Epithelial cell of esophagus (primary cell): ENCODE measurements at regions not wholly inside any gene's neighbourhood (a gene's known extent, or its start where the extent isn't known, plus 50 kb on each side); places are given as distances from the start of the nearest gene placed in this dataset.

Experiments used
- DNase-seq: peaks from one replicate; pipeline ENCODE4 v3.0.0; 2010; ENCODE audit warnings: low read depth
- H3K4me3 ChIP-seq: 2 replicates; pipeline ENCODE4 v1.5.1; 2011; ENCODE audit warnings: mild to moderate bottlenecking, low read length, control low read depth
- CTCF ChIP-seq: IDR thresholded peaks from 2 replicates; pipeline ENCODE4 v1.5.1; 2011; ENCODE audit warnings: low read depth, mild to moderate bottlenecking, low read length, control low read depth, inconsistent platforms; ENCODE audit not compliant: insufficient read depth; ENCODE audit errors: missing control alignments

GRCh38 chr21:20373031-20373430 lies 625.2 kb upstream of the NCAM2 start:
- DNase-seq: no peak
- H3K4me3 ChIP-seq: no peak overlapping the region
- TF ChIP-seq CTCF: no peak

GRCh38 chr21:20377250-20377649 lies 621.0 kb upstream of the NCAM2 start:
- no peak for TF ChIP-seq CTCF
- DNase-seq: no peak
- no peak overlapping the region for H3K4me3 ChIP-seq

- no peak for DNase-seq
- no peak overlapping the region for H3K4me3 ChIP-seq
- TF ChIP-seq CTCF: no peak
These were observed 609.8 kb upstream of the NCAM2 start for GRCh38 chr21:20388400-20388799.

- no peak for TF ChIP-seq CTCF
- no peak overlapping the region for H3K4me3 ChIP-seq
- DNase-seq: no peak
These were observed 601.4 kb upstream of the NCAM2 start for GRCh38 chr21:20396798-20397197.

GRCh38 chr21:20404915-20405314 lies 593.3 kb upstream of the NCAM2 start:
- TF ChIP-seq CTCF: no peak
- no peak for DNase-seq
- no peak overlapping the region for H3K4me3 ChIP-seq

GRCh38 chr21:20418353-20418752 lies 579.9 kb upstream of the NCAM2 start:
- no peak overlapping the region for H3K4me3 ChIP-seq
- DNase-seq: no peak
- TF ChIP-seq CTCF: no peak

GRCh38 chr21:20419772-20420171 lies 578.4 kb upstream of the NCAM2 start:
- TF ChIP-seq CTCF: no peak
- H3K4me3 ChIP-seq: no peak overlapping the region
- peak; percentile 30 for DNase-seq
